Osteocyte (in vitro differentiated cells): ENCODE measurements at regions not wholly inside any gene's neighbourhood (a gene's known extent, or its start where the extent isn't known, plus 50 kb on each side); places are given as distances from the start of the nearest gene placed in this dataset.

Experiments
- DNase-seq: peaks from one replicate; pipeline ENCODE4 v3.0.0; 2021; ENCODE audit warnings: mixed read lengths; ENCODE audit not compliant: unreplicated experiment; ENCODE audit errors: extremely low spot score
- H3K27ac Mint-ChIP-seq: one replicate; pipeline ENCODE4 v1.8.0; 2021; ENCODE audit warnings: mild to moderate bottlenecking, mixed read lengths; ENCODE audit not compliant: unreplicated experiment
- H3K27me3 Mint-ChIP-seq: one replicate; pipeline ENCODE4 v1.8.0; 2021; ENCODE audit warnings: mixed read lengths; ENCODE audit not compliant: unreplicated experiment
- H3K36me3 Mint-ChIP-seq: one replicate; pipeline ENCODE4 v1.8.0; 2021; ENCODE audit warnings: mixed read lengths; ENCODE audit not compliant: unreplicated experiment
- H3K4me1 Mint-ChIP-seq: one replicate; pipeline ENCODE4 v1.8.0; 2021; ENCODE audit warnings: mixed read lengths; ENCODE audit not compliant: unreplicated experiment
- H3K4me3 Mint-ChIP-seq: one replicate; pipeline ENCODE4 v1.8.0; 2021; ENCODE audit warnings: mild to moderate bottlenecking, moderate library complexity, mixed read lengths; ENCODE audit not compliant: unreplicated experiment
- H3K9me3 Mint-ChIP-seq: one replicate; pipeline ENCODE4 v1.8.0; 2021; ENCODE audit warnings: mixed read lengths; ENCODE audit not compliant: unreplicated experiment
- TF ChIP-seq, protein P1 (sequence below): fragments of 200-600 bp; sonication (generic); IDR thresholded peaks from 2 replicates; pipeline ENCODE4 v1.5.0; 2021; ENCODE audit warnings: antibody characterized with exemption, mild to moderate bottlenecking, moderate library complexity

DNA sequence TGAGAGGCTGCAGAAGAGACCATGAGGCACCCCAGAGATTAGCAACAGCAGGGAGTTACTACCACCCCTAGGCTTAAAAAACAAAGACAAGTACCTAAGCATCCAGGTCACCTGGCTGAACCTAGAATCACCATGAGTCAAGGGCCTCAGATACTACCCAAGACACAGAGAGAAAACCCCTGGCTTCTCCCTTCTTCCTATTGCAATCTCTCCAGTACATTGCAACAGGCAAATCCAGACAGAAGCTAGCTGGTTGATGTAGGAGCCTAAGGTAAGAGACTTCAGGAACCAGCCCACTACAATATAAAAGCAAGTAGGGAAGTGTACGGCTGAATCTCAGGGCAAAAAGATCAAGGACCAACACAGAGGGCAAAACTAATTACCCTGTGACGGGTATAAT, 367.2 kb downstream of the PLPP3 start:
- no peaks in the 10 kb centered on the region for H3K27me3 Mint-ChIP-seq
- H3K4me3 Mint-ChIP-seq: no peak overlapping the region
- peaks cover 9% of the 10 kb centered on the region for H3K4me1 Mint-ChIP-seq
- no peaks in the 10 kb centered on the region for H3K36me3 Mint-ChIP-seq
- no peaks in the 10 kb centered on the region for H3K9me3 Mint-ChIP-seq
- no peak overlapping the region for H3K27ac Mint-ChIP-seq
- DNase-seq: no peak
- TF ChIP-seq, protein P1, sequence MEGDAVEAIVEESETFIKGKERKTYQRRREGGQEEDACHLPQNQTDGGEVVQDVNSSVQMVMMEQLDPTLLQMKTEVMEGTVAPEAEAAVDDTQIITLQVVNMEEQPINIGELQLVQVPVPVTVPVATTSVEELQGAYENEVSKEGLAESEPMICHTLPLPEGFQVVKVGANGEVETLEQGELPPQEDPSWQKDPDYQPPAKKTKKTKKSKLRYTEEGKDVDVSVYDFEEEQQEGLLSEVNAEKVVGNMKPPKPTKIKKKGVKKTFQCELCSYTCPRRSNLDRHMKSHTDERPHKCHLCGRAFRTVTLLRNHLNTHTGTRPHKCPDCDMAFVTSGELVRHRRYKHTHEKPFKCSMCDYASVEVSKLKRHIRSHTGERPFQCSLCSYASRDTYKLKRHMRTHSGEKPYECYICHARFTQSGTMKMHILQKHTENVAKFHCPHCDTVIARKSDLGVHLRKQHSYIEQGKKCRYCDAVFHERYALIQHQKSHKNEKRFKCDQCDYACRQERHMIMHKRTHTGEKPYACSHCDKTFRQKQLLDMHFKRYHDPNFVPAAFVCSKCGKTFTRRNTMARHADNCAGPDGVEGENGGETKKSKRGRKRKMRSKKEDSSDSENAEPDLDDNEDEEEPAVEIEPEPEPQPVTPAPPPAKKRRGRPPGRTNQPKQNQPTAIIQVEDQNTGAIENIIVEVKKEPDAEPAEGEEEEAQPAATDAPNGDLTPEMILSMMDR: no peak

DNA sequence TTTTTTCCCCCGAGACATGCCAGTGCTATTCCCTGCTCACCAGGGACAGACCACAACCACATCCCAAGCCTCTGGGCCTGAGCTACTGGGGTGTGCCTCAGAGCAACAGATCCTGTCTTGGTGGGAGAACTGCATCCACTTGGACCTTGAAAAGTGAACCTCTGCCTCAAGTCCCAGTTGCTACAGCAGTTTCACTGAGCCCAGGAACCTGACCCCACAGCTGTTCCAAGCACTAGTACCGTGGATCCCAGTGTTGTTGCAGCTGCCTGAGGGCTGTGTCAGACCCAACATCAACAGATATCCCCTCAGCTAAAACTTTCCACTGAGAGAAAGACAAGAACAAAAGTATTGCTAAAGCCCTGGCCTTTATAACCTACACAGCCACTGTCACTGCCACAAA, 373.0 kb downstream of the PLPP3 start:
- H3K4me1 Mint-ChIP-seq: peaks cover 18% of the 10 kb centered on the region
- peaks cover 3% of the 10 kb centered on the region for H3K9me3 Mint-ChIP-seq
- no peak overlapping the region for H3K4me3 Mint-ChIP-seq
- TF ChIP-seq, protein P1: no peak
- H3K36me3 Mint-ChIP-seq: peaks cover 6% of the 10 kb centered on the region
- peak overlapping the region; percentile 29 for H3K27ac Mint-ChIP-seq
- no peak for DNase-seq
- H3K27me3 Mint-ChIP-seq: no peaks in the 10 kb centered on the region

DNA sequence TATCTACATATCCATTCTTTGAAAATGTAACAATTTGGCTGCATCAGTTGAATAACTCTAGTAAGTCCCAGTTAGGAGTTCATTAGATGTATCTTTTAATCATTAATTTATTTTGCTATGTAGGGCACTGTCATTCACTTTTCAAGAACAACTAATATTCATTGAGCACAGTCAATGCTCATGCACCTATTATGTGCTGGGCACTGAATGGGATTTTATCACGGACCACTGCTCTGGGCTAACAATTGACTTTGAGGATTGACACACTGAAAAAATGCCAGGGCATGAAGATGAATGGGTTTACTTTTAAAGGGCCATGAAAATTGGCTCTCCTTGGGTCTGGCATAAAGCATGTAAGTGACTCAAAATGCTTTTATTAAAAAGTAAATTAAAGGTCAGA, 375.2 kb downstream of the PLPP3 start:
- H3K36me3 Mint-ChIP-seq: peaks cover 6% of the 10 kb centered on the region
- no peak for DNase-seq
- H3K27ac Mint-ChIP-seq: no peak overlapping the region
- H3K4me3 Mint-ChIP-seq: no peak overlapping the region
- H3K4me1 Mint-ChIP-seq: peaks cover 34% of the 10 kb centered on the region
- TF ChIP-seq, protein P1: no peak
- H3K27me3 Mint-ChIP-seq: no peaks in the 10 kb centered on the region
- H3K9me3 Mint-ChIP-seq: peaks cover 3% of the 10 kb centered on the region

DNA sequence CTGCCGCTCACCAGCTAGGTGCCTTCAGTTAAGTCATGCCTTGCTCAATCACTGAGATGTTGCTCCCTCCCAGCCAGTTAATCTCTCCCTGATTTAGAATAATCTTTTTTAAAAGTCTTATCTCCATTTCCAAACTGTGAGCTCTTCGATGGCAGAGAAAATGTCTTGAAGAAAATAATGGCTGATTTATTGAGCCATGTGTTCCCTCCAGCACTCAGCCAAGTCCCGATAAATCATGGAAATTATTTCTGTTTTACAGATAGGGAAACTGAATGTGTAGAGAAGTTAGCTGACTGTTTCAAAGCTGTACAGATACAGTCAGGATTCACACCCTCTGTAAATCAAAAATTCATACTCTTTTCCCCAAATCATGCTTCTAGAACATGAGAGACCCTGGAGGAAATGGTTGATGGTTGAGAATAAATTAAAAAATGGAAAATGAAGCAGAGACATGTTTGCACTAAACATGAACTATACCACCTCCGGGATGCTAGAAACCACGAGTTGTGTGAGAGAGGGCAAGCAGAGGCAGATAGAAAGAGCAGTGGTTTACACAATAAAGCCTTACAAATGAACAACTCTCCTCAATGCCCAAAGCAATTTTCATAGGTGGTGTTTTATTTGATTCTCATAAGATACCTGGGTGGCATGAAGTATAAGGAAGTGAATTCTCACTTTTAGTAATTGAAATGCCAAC, 376.4 kb downstream of the PLPP3 start:
- peaks cover 39% of the 10 kb centered on the region for H3K4me1 Mint-ChIP-seq
- H3K4me3 Mint-ChIP-seq: no peak overlapping the region
- peaks cover 3% of the 10 kb centered on the region for H3K9me3 Mint-ChIP-seq
- TF ChIP-seq, protein P1: no peak
- DNase-seq: no peak
- no peak overlapping the region for H3K27ac Mint-ChIP-seq
- peaks cover 6% of the 10 kb centered on the region for H3K36me3 Mint-ChIP-seq
- H3K27me3 Mint-ChIP-seq: no peaks in the 10 kb centered on the region

DNA sequence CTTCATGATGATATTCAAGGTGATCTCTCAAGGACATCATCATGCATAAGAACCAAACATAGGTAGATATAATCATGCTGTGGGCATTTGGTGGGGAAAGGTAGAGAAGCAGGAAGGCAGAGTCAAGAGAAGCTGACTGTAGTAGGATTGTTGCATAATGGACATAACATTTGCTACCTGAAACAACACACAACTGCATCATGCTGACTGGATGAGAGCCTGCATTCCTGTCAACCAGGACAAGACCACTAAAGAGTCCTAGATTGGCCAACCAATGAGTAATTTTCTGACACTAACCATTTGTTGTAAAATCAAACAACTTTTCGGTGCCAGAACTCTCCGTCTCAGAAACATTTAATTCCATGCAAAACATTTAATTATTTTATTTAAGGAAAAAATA, 377.2 kb downstream of the PLPP3 start:
- H3K27me3 Mint-ChIP-seq: no peaks in the 10 kb centered on the region
- H3K4me3 Mint-ChIP-seq: no peak overlapping the region
- no peak for DNase-seq
- TF ChIP-seq, protein P1: no peak
- peaks cover 3% of the 10 kb centered on the region for H3K9me3 Mint-ChIP-seq
- peaks cover 39% of the 10 kb centered on the region for H3K4me1 Mint-ChIP-seq
- H3K27ac Mint-ChIP-seq: no peak overlapping the region
- peaks cover 6% of the 10 kb centered on the region for H3K36me3 Mint-ChIP-seq
